ENCODE measurements at regions not wholly inside any gene's neighbourhood (a gene's known extent, or its start where the extent isn't known, plus 50 kb on each side); places are given as distances from the start of the nearest gene placed in this dataset.
A peak's percentile ranks its signal among the peaks of the same experiment; 100 is the strongest.
"Not testable (repeated sequence)": the region's sequence is repeated elsewhere in the genome, so short reads cannot be mapped to it uniquely, and the experiment has no call there.

GRCh38 chr6:113786168-113786567, 71.0 kb upstream of the MARCKS start:
- no peak for DNase-seq
- H3K36me3 ChIP-seq = no peaks in the 10 kb centered on the region
- H3K27ac ChIP-seq = peak overlapping the region; percentile 50
- no peak overlapping the region for H3K4me3 ChIP-seq
- H3K9me3 ChIP-seq = no peaks in the 10 kb centered on the region
- peak overlapping the region in 1 of 2 donors; percentile 40 for H3K9ac ChIP-seq (ENCODE audit: low read depth in 2 of 2, low read length in 2 of 2)
- no peaks in the 10 kb centered on the region for H3K4me1 ChIP-seq
- TF ChIP-seq, protein P1, sequence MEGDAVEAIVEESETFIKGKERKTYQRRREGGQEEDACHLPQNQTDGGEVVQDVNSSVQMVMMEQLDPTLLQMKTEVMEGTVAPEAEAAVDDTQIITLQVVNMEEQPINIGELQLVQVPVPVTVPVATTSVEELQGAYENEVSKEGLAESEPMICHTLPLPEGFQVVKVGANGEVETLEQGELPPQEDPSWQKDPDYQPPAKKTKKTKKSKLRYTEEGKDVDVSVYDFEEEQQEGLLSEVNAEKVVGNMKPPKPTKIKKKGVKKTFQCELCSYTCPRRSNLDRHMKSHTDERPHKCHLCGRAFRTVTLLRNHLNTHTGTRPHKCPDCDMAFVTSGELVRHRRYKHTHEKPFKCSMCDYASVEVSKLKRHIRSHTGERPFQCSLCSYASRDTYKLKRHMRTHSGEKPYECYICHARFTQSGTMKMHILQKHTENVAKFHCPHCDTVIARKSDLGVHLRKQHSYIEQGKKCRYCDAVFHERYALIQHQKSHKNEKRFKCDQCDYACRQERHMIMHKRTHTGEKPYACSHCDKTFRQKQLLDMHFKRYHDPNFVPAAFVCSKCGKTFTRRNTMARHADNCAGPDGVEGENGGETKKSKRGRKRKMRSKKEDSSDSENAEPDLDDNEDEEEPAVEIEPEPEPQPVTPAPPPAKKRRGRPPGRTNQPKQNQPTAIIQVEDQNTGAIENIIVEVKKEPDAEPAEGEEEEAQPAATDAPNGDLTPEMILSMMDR (IDR thresholded peaks at IDR 0.05) = no peak
- intact Hi-C loops (cut with DNase I) = no loop called here
- no peaks in the 10 kb centered on the region for H3K27me3 ChIP-seq

DNA sequence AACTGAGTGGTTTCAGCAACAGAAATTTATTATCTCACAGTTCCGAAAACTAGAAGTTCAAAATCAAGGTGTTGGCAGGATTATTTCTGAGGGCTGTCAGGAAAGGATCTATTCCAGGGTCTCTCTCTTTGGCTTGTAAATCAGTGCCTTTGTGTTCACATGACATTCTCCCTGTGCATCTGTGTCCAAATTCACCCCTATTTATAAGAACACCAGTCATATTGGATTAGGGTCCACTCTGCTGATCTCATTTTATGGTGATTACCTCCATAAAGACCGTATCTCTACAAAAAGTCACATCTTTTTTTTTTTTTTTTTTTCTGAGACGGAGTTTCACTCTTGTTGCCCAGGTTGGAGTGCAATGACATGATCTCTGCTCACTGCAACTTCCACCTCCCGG, 68.6 kb upstream of the MARCKS start:
- no peak for DNase-seq
- Histone ChIP-seq H3K27me3 (no peaks in the 10 kb centered on the region), H3K4me1 (no peaks in the 10 kb centered on the region), H3K27ac (no peak overlapping the region), H3K9me3 (no peaks in the 10 kb centered on the region), H3K4me3 (no peak overlapping the region), H3K36me3 (no peaks in the 10 kb centered on the region), H3K9ac (ENCODE audit: low read depth in 2 of 2, low read length in 2 of 2) (no peak overlapping the region)
- intact Hi-C loops (cut with DNase I) = no loop called here
- TF ChIP-seq, protein P1 (IDR thresholded peaks at IDR 0.05) = no peak

GRCh38 chr6:113791225-113791624, 65.9 kb upstream of the MARCKS start:
- not testable (repeated sequence) for H3K4me1 ChIP-seq, DNase-seq

DNA sequence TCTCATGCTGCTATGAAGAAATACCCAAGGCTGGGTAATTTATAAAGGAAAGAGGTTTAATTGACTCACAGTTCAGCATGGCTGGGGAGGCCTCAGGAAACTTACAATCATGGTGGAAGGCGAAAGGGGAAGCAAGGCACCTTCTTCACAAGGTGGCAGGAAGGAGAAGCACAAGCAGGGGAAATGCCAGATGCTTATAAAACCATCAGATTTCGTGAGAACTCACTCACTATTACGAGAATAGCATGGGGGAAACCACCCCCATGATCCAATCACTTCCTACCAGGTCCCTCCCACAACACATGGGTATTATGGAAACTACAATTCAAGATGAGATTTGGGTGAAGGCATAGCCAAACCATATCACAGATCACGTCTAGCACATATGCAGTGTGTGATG, 61.8 kb upstream of the MARCKS start:
- H3K4me1 ChIP-seq; H3K9ac ChIP-seq (ENCODE audit: low read depth in 2 of 2, low read length in 2 of 2); H3K27me3 ChIP-seq; H3K36me3 ChIP-seq; H3K4me3 ChIP-seq; DNase-seq; intact Hi-C loops (cut with DNase I); H3K27ac ChIP-seq; H3K9me3 ChIP-seq: not testable (repeated sequence)

More at GRCh38 chr6:113791225-113791624, 65.9 kb upstream of the MARCKS start:
- H3K27ac ChIP-seq; H3K36me3 ChIP-seq; H3K27me3 ChIP-seq; H3K9ac ChIP-seq (ENCODE audit: low read depth in 2 of 2, low read length in 2 of 2); H3K4me3 ChIP-seq; H3K9me3 ChIP-seq; intact Hi-C loops (cut with DNase I): not testable (repeated sequence)

- intact Hi-C loops (cut with DNase I) = no loop called here
- no peaks in the 10 kb centered on the region for H3K4me1 ChIP-seq
- H3K4me3 ChIP-seq = no peak overlapping the region
- peak; percentile 48 for DNase-seq
- no peaks in the 10 kb centered on the region for H3K9me3 ChIP-seq
- TF ChIP-seq, protein P1 (IDR thresholded peaks at IDR 0.05) = no peak
- H3K27me3 ChIP-seq = no peaks in the 10 kb centered on the region
- no peak overlapping the region for H3K27ac ChIP-seq
- no peaks in the 10 kb centered on the region for H3K36me3 ChIP-seq
- no peak overlapping the region for H3K9ac ChIP-seq (ENCODE audit: low read depth in 2 of 2, low read length in 2 of 2)
Measured at GRCh38 chr6:113796038-113796437, 61.1 kb upstream of the MARCKS start.

GRCh38 chr6:113802779-113803178, 54.4 kb upstream of the MARCKS start:
- no peak overlapping the region for H3K4me3 ChIP-seq
- no peaks in the 10 kb centered on the region for H3K4me1 ChIP-seq
- no peaks in the 10 kb centered on the region for H3K9me3 ChIP-seq
- no peak overlapping the region for H3K27ac ChIP-seq
- TF ChIP-seq, protein P1 (IDR thresholded peaks at IDR 0.05) = no peak
- no peaks in the 10 kb centered on the region for H3K27me3 ChIP-seq
- H3K9ac ChIP-seq (ENCODE audit: low read depth in 2 of 2, low read length in 2 of 2) = no peak overlapping the region
- intact Hi-C loops (cut with DNase I) = no loop called here
- H3K36me3 ChIP-seq = no peaks in the 10 kb centered on the region
- no peak for DNase-seq
